ENCODE measurements at regions not wholly inside any gene's neighbourhood (a gene's known extent, or its start where the extent isn't known, plus 50 kb on each side); places are given as distances from the start of the nearest gene placed in this dataset.

DNA sequence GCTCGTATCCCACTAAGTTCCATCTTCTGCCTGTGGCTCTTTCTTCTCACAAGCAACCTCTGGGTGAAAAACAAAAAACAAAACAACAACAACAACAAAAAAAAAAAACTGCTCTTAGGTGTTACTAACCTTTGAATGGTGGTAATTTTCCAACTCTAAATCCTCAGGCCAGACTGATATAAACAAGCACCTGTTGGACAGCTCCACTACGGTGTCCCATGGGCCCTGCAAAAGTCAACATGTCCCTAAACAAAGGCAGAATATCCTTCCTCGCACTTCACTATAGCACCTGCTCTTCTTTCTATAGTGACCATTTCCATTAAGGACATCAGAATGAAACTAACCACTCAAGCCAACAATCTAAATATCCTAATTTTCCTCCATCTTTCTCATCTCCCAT is 54.6 kb upstream of the PARM1 start:
- Histone ChIP-seq H3K27ac (ENCODE audit: low read length) (no peak overlapping the region), H3K4me1 (ENCODE audit: insufficient read depth, low read length) (no peaks in the 10 kb centered on the region), H2AFZ (ENCODE audit: low read depth, low read length) (no peak overlapping the region), H3K4me3 (ENCODE audit: low read depth in 1 of 2, low read length in 2 of 2) (no peak overlapping the region), H3K4me2 (ENCODE audit: insufficient read depth, low read length) (no peak overlapping the region), H3K36me3 (ENCODE audit: insufficient read depth, low read length) (no peaks in the 10 kb centered on the region), H3K79me2 (ENCODE audit: insufficient read depth, low read length) (no peaks in the 10 kb centered on the region), H4K20me1 (ENCODE audit: insufficient read depth, low read length) (no peaks in the 10 kb centered on the region), H3K9me3 (ENCODE audit: insufficient read depth, low read length, severe bottlenecking) (no peaks in the 10 kb centered on the region), H3K27me3 (ENCODE audit: insufficient read depth, low read length, poor library complexity) (no peaks in the 10 kb centered on the region), H3K9ac (ENCODE audit: low read depth, low read length) (no peak overlapping the region)
- no peak for TF ChIP-seq EZH2 (IDR thresholded peaks at IDR 0.05; ENCODE audit: borderline replicate concordance, low read depth, low read length, severe bottlenecking)
- TF ChIP-seq CTCF (IDR thresholded peaks at IDR 0.05; ENCODE audit: borderline replicate concordance, extremely low read depth, low read length, poor library complexity, severe bottlenecking) = no peak
- ATAC-seq (ENCODE audit: insufficient read depth, low read depth) (no peak), DNase-seq (no peak)

GRCh38 chr4:74875451-74875850 is 57.5 kb upstream of the PARM1 start:
- no peaks in the 10 kb centered on the region for H4K20me1 ChIP-seq (ENCODE audit: insufficient read depth, low read length)
- no peak overlapping the region for H2AFZ ChIP-seq (ENCODE audit: low read depth, low read length)
- no peaks in the 10 kb centered on the region for H3K36me3 ChIP-seq (ENCODE audit: insufficient read depth, low read length)
- H3K27me3 ChIP-seq (ENCODE audit: insufficient read depth, low read length, poor library complexity) = no peaks in the 10 kb centered on the region
- no peak for ATAC-seq (ENCODE audit: insufficient read depth, low read depth)
- H3K9me3 ChIP-seq (ENCODE audit: insufficient read depth, low read length, severe bottlenecking) = no peaks in the 10 kb centered on the region
- no peak overlapping the region for H3K4me2 ChIP-seq (ENCODE audit: insufficient read depth, low read length)
- TF ChIP-seq CTCF (IDR thresholded peaks at IDR 0.05; ENCODE audit: borderline replicate concordance, extremely low read depth, low read length, poor library complexity, severe bottlenecking) (no peak), EZH2 (IDR thresholded peaks at IDR 0.05; ENCODE audit: borderline replicate concordance, low read depth, low read length, severe bottlenecking) (no peak)
- no peaks in the 10 kb centered on the region for H3K4me1 ChIP-seq (ENCODE audit: insufficient read depth, low read length)
- no peaks in the 10 kb centered on the region for H3K79me2 ChIP-seq (ENCODE audit: insufficient read depth, low read length)
- H3K4me3 ChIP-seq (ENCODE audit: low read depth in 1 of 2, low read length in 2 of 2) = no peak overlapping the region
- no peak overlapping the region for H3K9ac ChIP-seq (ENCODE audit: low read depth, low read length)
- no peak for DNase-seq
- H3K27ac ChIP-seq (ENCODE audit: low read length) = no peak overlapping the region

GRCh38 chr4:74874753-74875367 is 58.1 kb upstream of the PARM1 start:
- Histone ChIP-seq H3K79me2 (ENCODE audit: insufficient read depth, low read length) (no peaks in the 10 kb centered on the region), H3K4me3 (ENCODE audit: low read depth in 1 of 2, low read length in 2 of 2) (no peak overlapping the region), H3K9me3 (ENCODE audit: insufficient read depth, low read length, severe bottlenecking) (no peaks in the 10 kb centered on the region), H4K20me1 (ENCODE audit: insufficient read depth, low read length) (no peaks in the 10 kb centered on the region), H3K9ac (ENCODE audit: low read depth, low read length) (no peak overlapping the region), H3K27me3 (ENCODE audit: insufficient read depth, low read length, poor library complexity) (no peaks in the 10 kb centered on the region), H3K4me1 (ENCODE audit: insufficient read depth, low read length) (no peaks in the 10 kb centered on the region), H3K36me3 (ENCODE audit: insufficient read depth, low read length) (no peaks in the 10 kb centered on the region), H3K4me2 (ENCODE audit: insufficient read depth, low read length) (no peak overlapping the region), H3K27ac (ENCODE audit: low read length) (no peak overlapping the region), H2AFZ (ENCODE audit: low read depth, low read length) (no peak overlapping the region)
- TF ChIP-seq CTCF (IDR thresholded peaks at IDR 0.05; ENCODE audit: borderline replicate concordance, extremely low read depth, low read length, poor library complexity, severe bottlenecking) (peak; percentile 90), EZH2 (IDR thresholded peaks at IDR 0.05; ENCODE audit: borderline replicate concordance, low read depth, low read length, severe bottlenecking) (no peak)
- DNase-seq = peak; percentile 27
- peak; percentile 91 for ATAC-seq (ENCODE audit: insufficient read depth, low read depth)

Measured in DND-41 (cell line).